ENCODE measurements at regions not wholly inside any gene's neighbourhood (a gene's known extent, or its start where the extent isn't known, plus 50 kb on each side); places are given as distances from the start of the nearest gene placed in this dataset.

DNA sequence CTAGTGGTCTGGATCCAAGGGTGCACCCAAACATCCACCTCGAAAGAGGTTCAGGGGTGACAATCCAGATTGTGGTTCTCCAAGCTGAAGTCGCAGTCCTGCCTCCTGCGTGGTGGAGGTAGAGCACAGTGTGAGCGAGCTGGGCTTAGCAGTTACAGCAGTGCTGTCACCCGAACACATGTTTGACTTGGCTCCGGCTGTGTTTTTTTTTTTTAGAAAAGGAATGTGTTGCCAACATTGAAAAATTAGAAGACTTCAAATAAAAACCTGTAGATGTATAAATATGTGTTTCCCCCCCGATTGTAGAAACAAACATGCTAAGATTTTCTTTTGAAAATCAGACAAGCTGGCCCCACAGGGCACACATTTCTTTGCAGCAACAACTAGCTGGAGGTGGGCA lies 530.8 kb downstream of the SHQ1 start:
- DNase-seq = no peak

GRCh38 chr3:72316501-72317279 lies 531.6 kb downstream of the SHQ1 start:
- DNase-seq = no peak

- DNase-seq = no peak
Measured at GRCh38 chr3:72313308-72313707, 528.4 kb upstream of the PROK2 start.

GRCh38 chr3:72312339-72312738 lies 527.4 kb upstream of the PROK2 start:
- DNase-seq = no peak

- DNase-seq = no peak
Measured at GRCh38 chr3:72311425-72311824, 526.5 kb upstream of the PROK2 start.

DNA sequence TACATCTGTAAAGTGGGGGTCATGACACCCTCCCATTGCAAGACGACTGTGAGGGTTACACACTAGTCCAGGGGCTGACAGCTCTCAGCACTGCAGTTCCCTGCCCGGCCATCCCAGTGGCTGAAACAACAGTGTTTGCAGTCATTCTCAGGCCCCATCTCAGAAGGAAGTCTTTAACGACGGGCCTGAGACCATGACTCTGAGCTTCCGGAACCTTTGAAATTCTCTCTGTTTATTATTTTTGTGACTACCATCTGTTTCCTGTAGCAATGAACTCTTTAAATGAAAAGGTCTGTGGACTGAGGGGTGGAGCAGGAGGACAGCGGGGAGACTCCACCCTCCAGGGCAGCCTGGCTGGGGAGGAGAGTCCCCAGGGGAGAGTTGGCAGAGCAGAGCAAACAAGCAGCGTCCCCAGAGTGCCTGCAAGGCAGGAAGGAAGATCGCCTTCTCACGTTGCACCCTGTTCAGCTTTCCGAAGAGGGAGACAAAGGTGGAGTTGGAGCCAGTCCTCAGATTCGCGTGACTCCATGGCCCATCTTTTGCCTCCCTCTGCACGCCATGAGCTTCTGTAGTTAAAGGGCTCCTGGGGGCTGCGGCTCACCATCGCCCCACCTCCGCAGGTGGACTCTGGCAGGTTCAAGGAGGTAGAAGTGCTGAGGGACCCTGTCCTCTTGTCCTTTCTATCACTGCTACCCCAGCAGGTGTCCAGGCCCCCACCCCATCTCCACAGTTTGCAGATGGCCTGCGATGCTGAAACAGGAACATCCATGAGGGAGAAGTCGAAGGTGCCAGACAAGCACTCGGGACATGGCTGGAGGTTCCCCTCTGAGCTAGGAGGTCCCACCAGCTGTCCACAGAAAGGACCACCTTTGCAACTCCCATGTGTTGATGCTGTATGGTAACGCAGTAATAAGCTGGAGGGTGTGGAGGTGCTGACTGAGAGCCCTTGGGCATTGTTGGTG lies 525.8 kb upstream of the PROK2 start:
- DNase-seq = peak; percentile 48

GRCh38 chr3:72309661-72310418 lies 524.9 kb upstream of the PROK2 start:
- DNase-seq = no peak

- no peak for DNase-seq
Measured at GRCh38 chr3:72308641-72309040, 523.7 kb upstream of the PROK2 start.

GRCh38 chr3:72307438-72308115 lies 522.6 kb upstream of the PROK2 start:
- DNase-seq = no peak

DNA sequence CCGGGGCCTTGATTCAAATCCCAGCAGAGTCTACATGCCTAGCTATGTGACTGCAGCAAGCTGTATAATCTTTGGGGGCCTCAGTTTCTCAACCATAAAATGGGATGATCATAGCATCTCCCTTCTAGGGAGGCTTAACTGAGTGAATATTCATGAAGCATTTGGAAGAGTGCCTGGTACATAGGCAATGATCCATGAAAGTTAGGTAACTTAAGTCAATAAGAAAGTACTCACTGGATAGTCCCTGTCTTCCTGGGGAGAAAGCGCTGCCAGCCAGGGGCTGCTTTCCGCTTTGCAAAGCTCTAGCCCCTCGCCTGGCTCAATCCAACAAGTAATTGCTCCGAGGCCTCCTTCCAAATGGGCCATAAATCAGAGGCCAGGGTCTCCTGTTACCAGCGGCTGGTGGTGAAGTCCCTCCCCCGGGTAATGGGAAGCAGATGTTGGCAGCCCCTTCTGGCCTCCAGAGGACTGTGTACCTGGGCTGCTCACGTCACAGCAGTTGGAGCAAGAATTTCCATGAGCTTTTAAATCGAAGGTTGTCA lies 521.9 kb upstream of the PROK2 start:
- no peak for DNase-seq

GRCh38 chr3:72303926-72304325 lies 519.0 kb upstream of the PROK2 start:
- no peak for DNase-seq

DNA sequence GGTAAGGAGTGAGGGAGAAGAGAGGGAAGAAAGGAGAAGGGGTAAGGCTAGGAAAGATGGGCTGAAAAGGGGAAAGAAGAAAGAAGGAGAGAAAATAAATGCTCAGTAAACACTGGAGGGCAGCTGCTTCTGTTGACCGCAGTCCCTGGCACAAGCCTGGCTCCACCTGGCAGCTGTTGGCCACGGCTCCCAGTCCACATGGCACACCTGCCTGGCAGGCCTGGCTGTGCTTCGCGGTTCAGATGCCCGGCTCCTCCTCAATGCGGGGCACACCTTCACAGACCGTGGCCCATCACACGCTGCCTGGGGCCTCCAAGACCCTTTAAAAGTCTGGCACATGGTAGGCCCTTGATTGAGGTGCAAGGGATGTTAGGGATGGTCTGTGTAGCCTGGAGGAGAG lies 516.8 kb upstream of the PROK2 start:
- DNase-seq = no peak

GRCh38 chr3:72300621-72301020 lies 515.7 kb upstream of the PROK2 start:
- no peak for DNase-seq

DNA sequence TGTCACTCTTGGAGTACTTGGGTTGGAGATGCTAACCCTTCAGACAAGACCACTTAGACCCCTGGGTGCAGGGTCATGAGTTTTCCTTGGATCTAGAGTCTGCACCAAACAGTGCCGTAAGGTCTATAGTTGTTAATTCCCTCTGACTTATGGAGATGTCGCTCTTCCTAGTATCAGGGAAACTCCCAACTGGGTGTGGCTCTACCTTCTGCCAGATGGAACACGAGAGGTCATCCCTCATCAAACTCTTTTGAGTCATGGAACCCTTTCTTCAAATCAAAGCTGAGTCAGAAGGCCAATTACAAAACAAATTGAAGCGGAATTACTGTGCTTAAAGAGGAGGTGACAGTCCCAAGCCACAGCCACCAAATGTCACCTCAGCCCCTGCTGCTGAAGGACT lies 514.9 kb upstream of the PROK2 start:
- no peak for DNase-seq

DNA sequence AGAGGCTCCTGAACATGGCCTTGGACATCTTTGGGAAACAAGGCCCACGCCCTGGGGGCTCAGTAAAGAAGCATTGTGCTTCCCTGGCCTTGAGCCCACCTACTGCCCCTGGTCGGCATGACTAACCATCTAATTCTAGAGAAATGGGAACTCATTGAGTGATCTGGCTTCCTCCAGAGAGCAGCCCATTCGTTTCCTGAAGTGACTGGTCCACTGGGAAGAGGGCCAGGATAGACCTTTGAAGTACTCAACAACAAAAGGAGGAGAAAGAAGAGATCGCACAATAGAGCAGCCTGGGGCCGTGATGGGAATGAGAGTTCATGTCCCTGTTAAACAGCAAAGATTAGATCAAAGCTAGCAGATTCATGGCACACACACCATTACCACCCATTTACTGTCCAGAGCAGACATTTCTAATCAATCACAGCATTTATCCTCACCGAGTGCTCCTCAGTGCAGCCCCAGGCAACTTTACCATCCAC lies 514.4 kb upstream of the PROK2 start:
- no peak for DNase-seq

- DNase-seq = no peak
Measured at GRCh38 chr3:72298201-72299152, 513.5 kb upstream of the PROK2 start.

DNA sequence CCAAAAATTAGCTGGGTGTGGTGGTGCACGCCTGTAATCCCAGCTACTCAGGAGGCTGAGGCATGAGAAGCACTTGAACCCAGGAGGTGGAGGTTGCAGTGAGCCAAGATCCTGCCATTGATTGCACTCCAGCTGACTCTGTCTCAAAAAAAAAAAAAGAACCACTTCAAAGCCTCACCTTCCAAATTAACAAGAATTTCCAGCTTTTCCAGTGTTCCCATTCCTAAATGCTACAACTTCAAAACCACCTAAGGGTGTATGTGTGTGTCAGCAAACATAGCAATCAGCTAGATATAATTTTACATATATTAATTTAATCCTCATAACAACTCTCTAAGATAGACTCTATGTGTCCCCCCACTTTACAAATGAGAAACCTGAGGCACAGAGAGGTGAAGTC lies 512.5 kb upstream of the PROK2 start:
- DNase-seq = no peak

DNA sequence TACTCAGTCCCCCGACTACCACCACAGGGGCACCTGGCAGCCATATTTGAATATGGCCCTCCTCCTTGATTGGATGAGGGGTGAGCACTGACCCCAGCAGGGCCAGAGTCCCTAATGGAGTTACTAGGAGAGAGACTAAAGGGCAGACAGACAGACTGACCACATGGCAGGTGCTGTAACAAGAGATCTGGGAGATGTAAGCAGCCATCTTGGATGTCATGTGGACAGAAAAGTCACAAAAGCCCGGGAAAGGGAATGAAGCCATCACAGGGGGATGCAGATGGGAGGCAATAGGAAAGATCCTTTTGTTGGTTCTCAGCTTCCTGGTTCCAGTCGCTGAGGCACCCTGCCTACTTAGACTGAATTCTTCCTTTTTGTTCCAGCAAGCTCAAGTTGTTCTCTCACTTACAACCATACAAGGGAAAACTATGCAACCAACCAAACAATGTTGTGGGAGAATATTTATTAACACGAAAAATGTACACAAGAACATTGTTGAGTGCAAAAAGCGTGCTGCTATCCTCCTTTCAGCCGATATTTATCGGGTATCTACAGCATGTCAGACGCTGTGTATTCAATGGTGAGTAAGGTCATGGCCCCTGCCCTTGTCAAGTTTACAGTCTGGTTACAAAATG lies 511.6 kb upstream of the PROK2 start:
- DNase-seq = no peak

DNA sequence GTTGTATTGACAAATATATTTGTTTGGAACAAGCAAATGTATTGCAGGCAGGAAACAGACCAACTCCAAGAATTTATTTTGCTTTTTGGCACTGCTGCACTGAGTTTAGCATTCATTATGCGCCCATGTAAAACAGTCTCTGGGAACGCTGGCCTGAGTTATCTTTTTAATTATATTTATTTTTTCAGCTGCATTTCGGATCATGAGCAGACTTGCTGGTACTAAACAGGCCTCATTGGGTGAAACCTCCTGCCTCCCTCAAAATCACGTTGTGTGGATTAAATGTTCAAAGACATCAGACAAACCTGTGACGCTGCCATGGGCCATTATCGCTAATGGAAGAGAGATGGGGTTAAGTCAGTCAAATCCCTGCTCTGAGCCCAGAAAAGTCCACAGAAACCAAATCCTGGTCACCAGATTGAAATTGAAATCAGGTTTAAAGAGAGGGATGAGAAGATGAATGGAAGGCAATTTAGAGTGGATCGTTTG lies 511.1 kb upstream of the PROK2 start:
- DNase-seq = no peak

- DNase-seq = no peak
Measured at GRCh38 chr3:72295276-72295961, 510.5 kb upstream of the PROK2 start.
